DMS 273 treated with DMSO at 0.1 percent for 48 hours (cell line): ENCODE measurements at regions not wholly inside any gene's neighbourhood (a gene's known extent, or its start where the extent isn't known, plus 50 kb on each side); places are given as distances from the start of the nearest gene placed in this dataset.
"Not testable (repeated sequence)": the region's sequence is repeated elsewhere in the genome, so short reads cannot be mapped to it uniquely, and the experiment has no call there.

Experiments
- DNase-seq: peaks from one replicate; lab custom pipeline; 2025; lab: John Stamatoyannopoulos, UW

DNA sequence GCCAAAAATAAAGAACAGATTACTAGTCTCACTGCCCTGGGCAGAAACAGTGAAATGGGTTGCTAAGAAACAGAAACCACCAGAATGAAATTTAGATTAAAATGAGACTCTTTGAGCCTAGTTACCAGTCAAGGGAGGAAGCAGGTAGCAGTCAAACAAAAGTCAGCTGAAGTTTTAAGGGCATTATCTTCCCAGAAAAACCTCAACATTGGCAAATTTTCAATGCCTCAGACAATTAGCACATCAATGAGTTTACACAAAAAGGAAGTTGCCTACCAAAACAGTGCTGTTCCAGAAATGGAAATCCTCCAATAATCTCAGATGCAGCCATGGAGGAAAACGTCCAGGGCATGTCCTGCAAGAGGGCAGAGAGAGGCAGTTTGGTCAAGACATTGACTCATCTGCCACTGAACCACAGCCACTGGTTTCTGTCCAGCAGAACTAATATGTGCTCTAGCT is 399.7 kb upstream of the ADGRB3 start:
- DNase-seq: no peak

DNA sequence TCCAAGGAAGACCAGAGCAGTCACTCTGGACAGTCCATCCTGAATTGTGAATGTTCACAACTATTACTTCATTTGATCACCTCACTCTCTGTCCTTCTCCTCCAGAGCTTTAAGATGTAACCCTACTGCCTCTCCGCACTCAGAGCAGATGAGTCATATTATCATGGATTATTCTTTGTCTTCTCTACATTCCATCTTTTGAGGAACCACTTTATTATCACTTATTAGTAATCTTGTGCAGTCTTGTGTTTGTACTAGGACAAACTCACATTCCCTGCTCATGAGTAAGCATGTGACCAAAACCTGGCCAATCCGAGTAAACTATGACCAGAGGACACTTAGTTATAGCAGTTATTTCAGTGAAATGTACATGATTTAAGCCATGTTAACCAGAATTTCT is 401.5 kb upstream of the ADGRB3 start:
- DNase-seq: no peak

DNA sequence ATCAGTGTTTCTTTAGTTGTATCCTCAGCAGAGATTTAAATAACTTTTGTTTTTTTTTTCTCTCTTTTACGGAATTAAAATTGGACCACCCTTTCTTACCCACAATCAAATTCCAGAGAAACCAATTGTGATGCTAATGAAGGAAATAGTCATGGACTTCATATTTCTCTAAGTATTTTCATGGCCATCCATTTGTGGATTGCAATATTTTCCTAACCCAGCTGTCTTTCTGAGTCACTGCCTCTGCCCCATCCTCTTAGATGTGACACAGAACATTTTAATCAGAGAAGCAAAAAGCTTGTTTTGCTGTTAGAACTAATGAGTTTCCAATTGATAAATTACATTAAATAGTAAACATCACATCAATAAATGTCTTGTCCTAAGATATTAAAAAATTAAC is 405.5 kb upstream of the ADGRB3 start:
- DNase-seq: no peak

DNA sequence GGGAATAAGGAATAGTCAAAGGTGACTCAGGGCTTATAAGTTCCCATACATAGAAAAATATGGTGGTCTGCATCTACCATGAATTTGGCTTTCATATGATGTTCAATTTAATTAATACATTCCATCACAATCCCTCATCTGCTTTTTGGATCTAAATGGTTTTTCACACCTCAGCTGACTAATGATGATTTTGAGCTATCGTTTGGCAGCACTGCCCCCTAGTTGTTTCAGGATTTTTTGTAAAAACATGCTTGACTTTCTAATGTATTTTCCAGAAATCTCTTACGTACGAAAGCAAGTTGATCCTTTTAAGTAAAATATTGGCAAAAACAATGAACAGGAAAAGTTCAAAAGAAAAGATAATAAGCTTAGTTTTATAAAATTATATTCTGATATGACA is 408.6 kb upstream of the ADGRB3 start:
- DNase-seq: no peak

DNA sequence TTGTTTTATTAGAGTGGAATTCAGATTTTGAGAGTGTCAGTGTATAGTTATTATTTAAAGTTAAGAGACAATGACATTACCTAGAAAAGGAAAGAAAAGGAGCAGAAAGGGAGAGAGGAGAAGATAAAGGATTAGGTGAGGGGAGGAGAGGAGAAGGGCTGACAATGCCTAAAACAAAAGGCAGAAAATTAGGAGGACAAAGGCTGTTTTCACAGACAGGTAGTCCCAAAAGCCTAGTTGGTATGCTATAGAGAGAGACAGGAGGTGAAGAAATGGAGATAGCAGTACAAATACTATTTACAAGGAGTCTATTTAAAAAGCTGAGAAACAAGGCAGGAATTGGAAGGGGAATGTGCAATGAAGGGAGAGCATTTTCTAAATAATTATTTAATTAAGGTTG is 409.4 kb upstream of the ADGRB3 start:
- DNase-seq: no peak

DNA sequence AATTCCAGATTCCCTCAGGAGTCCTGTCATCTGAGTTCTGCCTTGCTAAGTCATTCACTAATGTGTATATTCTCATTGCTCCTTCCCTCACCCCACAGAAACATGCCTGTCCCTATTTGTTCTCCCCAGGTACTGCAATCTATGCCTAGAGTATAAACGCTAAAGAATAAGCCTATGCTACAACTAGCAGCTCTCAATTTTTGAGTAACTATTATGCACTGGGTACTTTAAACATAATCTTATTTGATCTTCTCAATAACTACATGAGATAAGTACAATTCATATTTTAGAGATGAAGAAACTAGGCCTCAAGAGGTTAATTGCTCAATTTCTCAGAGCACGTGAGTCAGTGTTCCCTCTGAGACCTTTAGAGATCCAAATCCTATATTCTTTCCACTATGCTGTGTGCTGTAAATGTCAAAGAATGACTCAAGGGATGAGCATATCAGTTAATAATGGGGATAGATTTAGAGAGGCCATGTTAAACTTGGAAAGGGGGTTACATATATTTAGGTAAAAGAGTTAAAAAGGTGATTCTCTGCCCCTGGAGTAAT is 423.8 kb upstream of the ADGRB3 start:
- no peak for DNase-seq

DNA sequence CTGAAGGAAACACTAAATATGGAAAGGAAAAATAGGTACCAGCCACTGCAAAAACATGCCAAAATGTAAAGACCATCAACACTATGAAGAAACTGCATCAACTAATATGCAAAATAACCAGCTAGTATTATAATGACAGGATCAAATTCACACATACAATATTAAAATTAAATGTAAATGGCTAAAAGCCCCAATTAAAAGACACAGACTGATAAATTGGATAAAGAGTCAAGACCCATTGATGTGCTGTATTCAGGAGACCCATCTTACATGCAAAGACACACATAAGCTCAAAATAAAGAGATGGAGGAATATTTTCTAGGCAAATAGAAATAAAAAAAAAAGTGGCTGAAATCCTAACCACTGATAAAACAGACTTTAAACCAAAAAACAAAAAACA is 427.5 kb upstream of the ADGRB3 start:
- not testable (repeated sequence) for DNase-seq

DNA sequence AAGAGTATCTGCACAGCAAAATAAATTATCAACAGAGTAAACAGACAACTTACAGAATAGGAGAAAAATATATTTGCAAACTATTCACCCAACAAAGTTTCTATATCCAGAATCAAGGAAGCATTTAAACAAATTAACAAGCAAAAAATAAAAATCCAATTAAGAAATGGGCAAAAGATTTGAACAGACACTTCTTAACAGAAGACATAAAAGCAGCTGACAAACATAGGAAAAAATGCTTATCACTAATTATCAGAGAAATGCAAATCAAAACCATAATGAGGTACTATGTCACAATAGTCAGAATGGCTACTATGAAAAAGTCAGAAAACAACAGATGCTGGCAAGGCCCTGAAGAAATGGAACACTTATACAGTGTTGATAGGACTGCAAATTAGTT is 434.2 kb upstream of the ADGRB3 start:
- no peak for DNase-seq

DNA sequence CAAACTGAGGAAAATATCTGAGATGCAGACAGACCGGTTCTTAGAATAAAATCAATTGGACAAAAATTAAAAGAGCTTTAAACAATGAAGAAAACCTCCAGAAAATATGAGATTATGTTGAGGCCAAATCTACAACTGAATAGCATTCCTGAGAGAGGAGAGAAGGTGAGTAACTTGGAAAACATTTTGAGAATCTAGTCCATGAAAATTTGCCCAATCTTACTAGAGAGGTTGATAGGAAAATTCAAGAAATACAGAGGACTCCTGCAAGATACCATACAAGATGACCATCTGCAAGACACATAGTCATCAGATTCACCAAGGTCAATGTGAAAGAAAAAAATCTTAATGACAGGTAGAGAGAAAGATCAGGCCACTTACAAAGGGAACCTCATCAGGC is 437.7 kb upstream of the ADGRB3 start:
- DNase-seq: no peak

DNA sequence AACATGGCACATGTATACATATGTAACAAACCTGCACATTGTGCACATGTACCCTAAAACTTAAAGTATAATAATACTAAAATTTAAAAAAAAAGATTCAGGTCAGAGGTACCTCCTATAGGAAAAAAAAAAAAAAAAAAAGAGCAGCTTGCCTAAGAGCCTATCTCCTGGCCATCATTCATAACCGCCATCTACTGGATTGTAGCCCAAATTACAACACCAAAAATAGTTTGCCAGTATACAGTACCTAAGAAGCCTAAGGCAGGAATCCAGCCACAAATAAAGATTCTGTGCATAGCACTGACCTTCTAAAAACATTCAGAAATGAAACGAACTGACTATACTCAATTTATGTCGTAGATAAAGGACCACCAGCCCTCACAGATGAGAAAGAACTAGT is 438.4 kb upstream of the ADGRB3 start:
- no peak for DNase-seq

DNA sequence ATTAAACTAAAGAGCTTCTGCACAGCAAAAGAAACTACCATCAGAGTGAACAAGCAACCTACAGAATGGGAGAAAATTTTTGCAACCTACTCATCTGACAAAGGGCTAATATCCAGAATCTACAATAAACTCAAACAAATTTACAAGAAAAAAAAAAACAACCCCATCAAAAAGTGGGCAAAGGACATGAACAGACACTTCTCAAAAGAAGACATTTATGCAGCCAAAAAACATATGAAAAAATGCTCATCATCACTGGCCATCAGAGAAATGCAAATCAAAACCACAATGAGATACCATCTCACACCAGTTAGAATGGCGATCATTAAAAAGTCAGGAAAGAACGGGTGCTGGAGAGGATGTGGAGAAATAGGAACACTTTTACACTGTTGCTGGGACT is 439.3 kb upstream of the ADGRB3 start:
- not testable (repeated sequence) for DNase-seq

DNA sequence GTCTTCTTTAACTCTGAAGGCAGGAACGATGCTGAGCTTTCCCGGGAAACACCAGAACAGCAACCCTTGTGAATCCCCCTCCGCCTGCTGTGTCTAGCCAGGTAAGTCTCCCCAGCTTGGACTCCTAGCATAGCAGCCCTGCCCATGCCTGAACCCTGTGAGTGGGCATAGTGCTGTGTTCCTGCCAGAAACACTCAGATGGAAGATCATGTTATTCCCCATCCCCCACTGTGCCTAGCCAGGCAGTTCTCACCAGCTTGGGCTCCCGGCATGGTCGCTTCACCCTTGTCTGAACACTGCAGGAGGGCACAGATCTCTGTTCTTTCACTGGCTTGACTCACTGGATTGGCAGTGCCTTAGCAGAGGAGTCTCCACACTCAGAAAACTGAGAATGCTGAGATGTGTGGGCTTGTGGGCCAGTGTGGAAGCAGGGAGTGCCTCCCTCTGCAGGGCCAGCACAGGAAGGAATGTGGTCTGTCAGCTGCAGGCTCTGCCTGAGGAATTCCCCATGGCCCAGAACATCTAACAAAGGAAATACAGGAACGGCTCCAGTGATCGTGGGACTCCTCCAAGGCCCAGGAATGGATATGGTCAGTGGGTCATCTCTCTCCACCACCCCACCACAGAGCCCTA is 440.1 kb upstream of the ADGRB3 start:
- DNase-seq: no peak

DNA sequence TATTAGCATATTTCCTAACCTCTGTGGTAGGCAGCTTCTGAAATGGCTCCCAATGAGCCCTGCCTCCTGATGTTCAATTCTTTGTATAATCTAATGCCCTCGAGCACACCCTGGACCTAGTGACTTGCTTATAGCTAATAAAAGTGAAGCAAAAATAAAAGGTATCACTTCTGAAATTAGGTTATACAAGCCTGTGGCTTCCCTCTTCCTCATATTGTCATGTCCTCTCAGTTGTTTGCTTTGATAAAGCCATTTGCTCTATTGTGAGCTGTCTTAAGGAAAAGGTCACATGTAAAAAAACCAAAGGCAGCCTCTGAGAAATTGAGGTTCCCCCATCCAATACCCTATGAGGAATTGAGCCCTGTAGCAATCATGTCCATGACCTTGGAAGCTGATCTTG is 442.1 kb upstream of the ADGRB3 start:
- no peak for DNase-seq

DNA sequence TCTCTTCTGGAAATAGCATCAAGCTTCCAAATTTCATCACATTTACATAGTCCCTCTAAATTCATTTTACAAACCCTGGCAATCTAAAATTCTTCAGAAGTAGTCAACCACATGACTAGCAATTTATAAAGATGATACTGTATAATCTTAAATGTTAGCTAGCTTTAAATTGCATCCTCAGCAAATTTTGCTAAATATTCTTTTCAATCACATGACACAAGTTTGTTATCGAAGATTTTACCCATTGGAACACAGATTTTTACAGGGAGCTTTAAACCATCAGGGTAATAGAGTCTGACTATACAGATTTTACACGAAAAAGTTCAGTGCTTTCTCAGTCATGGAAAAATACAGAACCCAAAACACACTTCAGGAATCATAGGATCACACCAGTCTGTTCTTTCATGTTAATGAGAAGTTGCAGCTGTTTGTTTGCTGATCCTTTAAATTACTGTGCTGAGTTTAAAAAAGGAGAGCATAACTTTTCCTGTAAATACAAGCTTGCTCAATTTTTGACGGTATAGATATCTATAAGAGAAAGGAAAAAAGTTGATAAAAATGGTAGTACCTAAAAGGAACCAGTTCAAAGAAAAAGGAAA is 445.8 kb upstream of the ADGRB3 start:
- no peak for DNase-seq

DNA sequence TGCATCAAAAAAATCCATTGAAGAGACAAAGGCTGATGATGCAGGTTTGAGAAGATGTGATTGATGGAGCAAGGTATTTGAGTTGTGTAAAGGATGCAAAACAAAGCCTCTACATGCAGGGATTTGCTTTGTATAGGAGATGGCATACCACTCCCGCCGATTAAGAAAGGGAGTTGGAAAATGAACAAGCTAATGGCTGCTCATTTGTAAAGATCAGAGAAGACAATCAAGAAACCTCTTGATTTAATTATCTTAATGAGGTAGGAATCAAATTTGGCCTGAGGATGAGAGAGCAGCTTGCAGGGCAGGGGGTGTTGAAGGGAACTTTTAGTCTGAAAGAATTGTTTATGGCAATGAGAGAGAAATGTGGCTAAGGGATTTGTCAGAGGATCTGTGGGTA is 448.2 kb upstream of the ADGRB3 start:
- DNase-seq: no peak

DNA sequence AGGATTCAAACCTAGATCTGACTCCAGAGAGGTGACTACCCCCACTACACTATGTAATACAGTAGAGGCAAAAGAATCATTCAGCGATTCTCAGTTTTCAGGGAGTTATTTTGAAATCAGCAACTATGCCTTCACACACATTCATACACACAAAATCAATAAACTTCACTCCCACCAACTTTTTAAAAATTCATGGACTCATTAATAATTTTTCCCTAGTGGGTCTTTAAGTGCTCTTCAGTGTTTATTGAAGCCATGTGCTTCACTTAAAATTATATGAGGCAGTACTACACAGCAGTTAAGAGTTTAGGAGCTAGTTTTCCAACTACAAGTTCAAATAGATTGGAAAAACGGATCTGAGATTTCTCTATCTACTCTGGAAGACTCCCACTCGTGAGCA is 452.7 kb upstream of the ADGRB3 start:
- DNase-seq: no peak

DNA sequence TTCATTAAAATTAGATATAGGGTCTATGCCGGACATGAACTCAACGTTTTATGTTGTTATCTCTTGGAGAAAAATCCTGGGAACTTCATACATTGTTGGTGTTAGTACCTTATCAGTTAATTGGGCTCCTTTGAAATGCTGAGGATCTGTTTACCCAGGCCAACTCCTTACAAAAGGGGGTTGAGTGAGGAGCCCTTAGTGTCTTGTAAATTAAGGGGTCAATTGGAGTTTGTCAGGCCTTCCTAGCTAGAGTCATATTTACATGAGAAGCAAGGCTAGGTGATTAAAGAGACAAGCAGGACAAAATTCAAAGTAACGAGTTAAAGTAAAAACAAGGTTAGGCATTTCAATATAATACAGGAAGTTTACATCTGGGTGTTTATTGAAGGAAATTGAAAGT is 454.1 kb upstream of the ADGRB3 start:
- not testable (repeated sequence) for DNase-seq

DNA sequence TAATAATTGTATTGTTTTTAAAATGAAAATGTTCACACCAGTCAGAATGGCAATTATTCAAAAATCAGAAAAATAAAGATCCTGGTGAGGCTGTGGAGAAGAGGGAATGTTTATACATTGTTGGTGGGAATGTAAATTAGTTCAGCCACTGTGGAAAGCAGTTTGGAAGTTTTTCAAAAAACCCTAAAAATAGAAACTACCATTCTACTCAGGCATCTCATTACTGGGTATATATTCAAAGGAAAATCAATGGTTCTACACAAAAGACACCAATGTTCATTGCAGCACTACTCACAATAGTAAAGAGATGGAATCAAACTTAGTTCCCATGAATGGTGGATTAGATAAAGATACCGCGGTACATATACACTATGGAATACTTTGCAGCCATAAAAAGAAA is 461.5 kb upstream of the ADGRB3 start:
- DNase-seq: no peak

DNA sequence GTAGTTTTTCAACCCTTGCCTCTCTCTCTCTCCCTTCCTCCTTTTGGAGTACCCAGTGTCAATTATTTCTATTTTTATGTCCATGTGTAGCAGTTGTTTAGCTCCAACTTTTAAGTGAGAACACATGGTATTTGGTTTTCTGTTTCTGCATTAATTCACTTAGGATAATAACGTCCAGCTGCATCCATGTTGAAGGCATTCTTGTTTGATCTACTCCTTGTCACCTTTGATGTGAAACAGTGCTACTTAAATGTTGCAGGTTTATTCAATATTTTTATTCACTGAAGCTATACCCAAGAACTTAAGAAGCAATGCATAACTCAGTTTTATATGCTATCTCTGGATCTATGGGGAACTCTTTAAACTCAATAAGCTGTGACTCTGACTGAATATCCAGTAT is 465.2 kb upstream of the ADGRB3 start:
- no peak for DNase-seq

DNA sequence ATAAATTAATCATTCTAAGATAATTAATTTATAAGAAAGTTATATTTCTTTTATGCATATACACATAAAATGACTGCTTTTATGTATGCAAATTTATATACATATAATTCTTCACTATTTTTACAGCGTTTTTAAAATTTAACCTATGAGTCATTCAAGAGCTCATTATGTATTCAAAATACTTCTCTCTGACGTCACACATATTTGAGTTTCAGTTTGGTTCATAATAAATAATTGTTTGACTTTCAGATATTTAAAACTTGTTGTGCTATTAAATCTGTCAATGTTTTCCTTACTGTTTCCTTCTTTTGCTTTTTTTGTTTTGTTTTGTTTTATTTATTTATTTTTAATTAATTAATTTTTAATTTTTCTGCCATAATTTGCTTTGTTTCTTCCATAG is 467.5 kb upstream of the ADGRB3 start:
- DNase-seq: no peak

DNA sequence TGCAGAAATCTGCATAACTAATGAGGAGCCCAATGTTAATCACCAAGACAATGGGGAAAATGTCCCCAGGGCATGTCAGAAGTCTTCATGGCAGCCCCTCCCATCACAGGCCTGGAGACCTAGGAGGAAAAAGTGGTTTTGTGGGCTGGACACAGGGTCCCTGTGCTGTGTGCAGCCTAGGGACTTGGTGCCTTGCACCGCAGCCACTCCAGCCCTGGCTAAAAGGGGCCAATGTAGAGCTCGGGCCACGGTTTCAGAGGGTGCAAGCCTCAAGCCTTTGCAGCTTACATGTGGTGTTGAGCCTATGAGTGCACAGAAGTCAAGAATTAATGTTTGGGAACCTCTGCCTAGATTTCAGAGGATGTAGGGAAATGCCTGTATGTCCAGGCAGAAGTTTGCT is 474.3 kb upstream of the ADGRB3 start:
- not testable (repeated sequence) for DNase-seq

DNA sequence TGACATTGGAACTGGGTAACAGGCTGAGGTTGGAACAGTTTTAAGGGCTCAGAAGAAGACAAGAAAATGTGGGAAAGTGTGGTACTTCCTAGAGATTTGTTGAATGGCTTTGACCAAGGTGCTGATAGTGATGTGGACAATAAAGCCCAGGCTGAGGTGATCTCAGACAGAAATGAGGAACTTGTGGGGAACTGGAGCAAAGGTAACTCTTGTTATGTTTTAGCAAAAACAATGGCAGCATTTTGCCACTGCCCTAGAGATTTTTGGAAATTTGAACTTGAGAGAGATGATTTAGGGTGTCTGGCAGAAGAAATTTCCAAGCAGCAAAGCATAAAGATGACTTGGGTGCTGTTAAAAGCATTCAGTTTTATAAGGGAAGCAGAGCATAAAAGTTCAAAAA is 474.7 kb upstream of the ADGRB3 start:
- DNase-seq: no peak

DNA sequence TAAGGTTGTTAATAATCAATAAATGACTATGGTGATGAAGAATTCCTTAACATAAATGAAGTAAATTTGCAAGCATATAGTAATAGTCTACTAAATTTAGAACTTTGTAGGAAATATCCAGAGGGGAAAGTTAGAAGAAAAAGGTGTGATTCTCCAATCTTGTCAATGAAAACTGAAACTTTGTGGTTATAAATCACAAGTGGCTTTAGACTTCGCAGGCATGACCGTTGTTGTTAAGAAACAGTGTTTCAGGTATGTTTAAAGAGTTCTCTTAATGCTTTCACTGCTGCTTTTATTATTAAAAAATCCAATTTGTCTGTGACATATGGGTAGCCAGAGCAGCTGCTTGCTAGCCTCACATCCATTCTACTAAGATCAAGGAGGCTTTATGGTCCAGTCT is 475.6 kb upstream of the ADGRB3 start:
- no peak for DNase-seq

DNA sequence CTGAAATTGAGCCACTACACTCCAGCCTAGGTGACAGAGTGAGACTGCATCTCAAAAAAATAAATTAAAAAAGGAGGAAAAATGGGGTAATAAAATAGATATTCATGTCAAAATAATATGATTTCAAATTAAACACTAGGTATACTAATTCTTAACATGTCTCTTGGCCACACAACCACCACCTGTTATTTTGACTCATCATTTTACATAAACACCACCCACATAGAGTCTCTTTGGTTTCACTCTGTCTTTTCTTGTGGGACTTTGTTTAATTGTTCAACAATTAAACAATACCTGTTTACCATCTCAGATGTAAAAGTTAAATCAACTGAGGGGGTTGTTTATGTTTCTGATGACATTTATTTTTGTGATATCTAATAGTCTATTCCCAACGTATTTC is 476.8 kb upstream of the ADGRB3 start:
- DNase-seq: no peak
